ENCODE measurements at regions not wholly inside any gene's neighbourhood (a gene's known extent, or its start where the extent isn't known, plus 50 kb on each side); places are given as distances from the start of the nearest gene placed in this dataset.

- Histone ChIP-seq H3K27ac (no peak overlapping the region), H3K9me3 (ENCODE audit: low read depth, low read length) (no peaks in the 10 kb centered on the region), H3K36me3 (ENCODE audit: insufficient read depth, low read length) (no peaks in the 10 kb centered on the region), H3K9ac (ENCODE audit: insufficient read length) (no peak overlapping the region), H3K4me3 (no peak overlapping the region)
- DNase-seq (ENCODE audit: low read depth, low spot score) = no peak
- TF ChIP-seq POLR2AphosphoS5 (IDR thresholded peaks at IDR 0.05; ENCODE audit: borderline replicate concordance, low read depth, low read length) (no peak), FOXP2 (optimal IDR thresholded peaks at IDR 0.05; ENCODE audit: control extremely low read depth, extremely low read length, insufficient read depth) (no peak), EZH2 (IDR thresholded peaks at IDR 0.05) (no peak)
Measured at GRCh38 chr11:15412054-15412453, 297.3 kb downstream of the INSC start.

DNA sequence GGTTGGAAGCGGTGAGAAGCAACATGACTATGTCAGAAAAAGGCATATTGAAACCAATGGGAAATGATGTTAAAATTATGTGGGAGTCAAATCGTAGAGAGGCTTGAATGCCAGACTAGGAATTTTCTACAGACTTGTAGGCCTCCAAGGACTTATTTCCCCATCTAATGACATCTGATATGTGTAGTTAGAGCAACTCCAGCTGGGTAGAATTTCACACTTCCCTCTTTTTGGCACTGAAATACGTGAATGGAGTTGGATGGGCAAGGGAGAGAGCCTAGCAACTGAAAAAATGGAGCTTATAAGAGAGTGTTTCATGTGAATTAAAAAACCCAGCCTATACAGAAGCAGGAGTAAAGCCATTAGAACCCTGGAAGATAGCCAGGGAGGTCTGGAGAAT lies 304.2 kb downstream of the INSC start:
- Histone ChIP-seq H3K9ac (ENCODE audit: insufficient read length) (no peak overlapping the region), H3K36me3 (ENCODE audit: insufficient read depth, low read length) (no peaks in the 10 kb centered on the region), H3K27ac (no peak overlapping the region), H3K4me3 (no peak overlapping the region), H3K9me3 (ENCODE audit: low read depth, low read length) (no peaks in the 10 kb centered on the region)
- DNase-seq (ENCODE audit: low read depth, low spot score) = no peak
- no peak for TF ChIP-seq EZH2 (IDR thresholded peaks at IDR 0.05)
- no peak for TF ChIP-seq POLR2AphosphoS5 (IDR thresholded peaks at IDR 0.05; ENCODE audit: borderline replicate concordance, low read depth, low read length)

DNA sequence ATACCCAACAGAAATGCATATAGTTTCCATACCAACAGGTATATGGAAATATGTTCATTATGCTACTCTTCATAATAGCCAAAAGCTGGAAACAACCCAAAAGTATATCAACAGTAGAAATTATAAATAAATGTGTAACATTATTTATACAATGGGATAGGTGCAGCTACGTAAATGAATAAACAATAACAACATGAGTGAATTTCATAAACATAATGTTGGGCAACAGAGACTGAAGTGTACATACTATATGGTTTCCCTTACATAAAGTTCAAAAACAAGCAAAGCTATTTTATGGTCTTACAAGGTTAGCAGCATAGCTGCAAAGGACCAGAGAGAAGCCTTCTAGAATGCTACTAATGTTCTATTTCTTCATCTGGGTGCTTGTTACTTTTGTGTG lies 305.0 kb downstream of the INSC start:
- TF ChIP-seq FOXP2 (optimal IDR thresholded peaks at IDR 0.05; ENCODE audit: control extremely low read depth, extremely low read length, insufficient read depth) (no peak), EZH2 (IDR thresholded peaks at IDR 0.05) (no peak), POLR2AphosphoS5 (IDR thresholded peaks at IDR 0.05; ENCODE audit: borderline replicate concordance, low read depth, low read length) (no peak)
- Histone ChIP-seq H3K9ac (ENCODE audit: insufficient read length) (no peak overlapping the region), H3K36me3 (ENCODE audit: insufficient read depth, low read length) (no peaks in the 10 kb centered on the region), H3K27ac (no peak overlapping the region), H3K9me3 (ENCODE audit: low read depth, low read length) (no peaks in the 10 kb centered on the region), H3K4me3 (no peak overlapping the region)
- no peak for DNase-seq (ENCODE audit: low read depth, low spot score)

DNA sequence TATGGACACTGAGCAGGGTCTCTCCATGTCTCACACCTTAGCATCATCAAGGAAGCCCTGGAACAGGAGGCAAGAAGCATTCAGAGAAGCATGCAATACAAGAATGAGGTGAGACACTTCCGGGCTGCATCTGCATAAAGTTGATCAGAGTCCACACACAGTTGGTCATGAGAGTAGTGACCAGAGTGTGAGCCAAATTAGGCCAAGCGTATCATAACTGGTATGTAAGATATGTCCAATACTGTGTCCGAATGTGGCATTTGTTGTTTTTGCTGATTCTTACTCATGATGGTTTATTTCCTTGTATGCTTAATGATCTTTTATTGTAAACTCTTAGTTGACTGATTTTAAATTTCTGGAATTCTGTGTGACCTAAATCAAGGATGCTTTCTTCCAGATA lies 315.7 kb downstream of the INSC start:
- no peak for DNase-seq (ENCODE audit: low read depth, low spot score)
- H3K9ac ChIP-seq (ENCODE audit: insufficient read length) = no peak overlapping the region
- H3K9me3 ChIP-seq (ENCODE audit: low read depth, low read length) = no peaks in the 10 kb centered on the region
- no peak overlapping the region for H3K4me3 ChIP-seq
- TF ChIP-seq FOXP2 (optimal IDR thresholded peaks at IDR 0.05; ENCODE audit: control extremely low read depth, extremely low read length, insufficient read depth) (no peak), EZH2 (IDR thresholded peaks at IDR 0.05) (no peak), POLR2AphosphoS5 (IDR thresholded peaks at IDR 0.05; ENCODE audit: borderline replicate concordance, low read depth, low read length) (no peak)
- no peak overlapping the region for H3K27ac ChIP-seq
- no peaks in the 10 kb centered on the region for H3K36me3 ChIP-seq (ENCODE audit: insufficient read depth, low read length)

DNA sequence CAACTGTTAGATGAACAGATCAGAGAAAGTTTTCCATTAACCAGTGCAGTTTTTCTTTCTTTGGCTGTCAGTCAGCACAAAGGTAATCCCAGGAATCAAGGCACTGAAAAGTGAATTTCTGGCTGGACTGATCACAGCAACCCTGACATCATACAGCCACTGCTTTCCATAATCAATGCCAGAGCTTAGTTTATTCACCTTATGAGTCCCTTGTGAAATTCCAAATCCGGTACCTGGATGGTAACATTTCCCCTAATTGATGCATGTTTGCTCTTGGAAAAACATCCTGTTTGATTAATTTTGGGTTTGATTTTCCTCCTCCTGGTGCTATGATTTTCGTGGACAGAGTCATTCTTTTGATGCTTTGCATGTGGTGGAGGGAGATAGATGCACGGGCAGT lies 319.8 kb downstream of the INSC start:
- no peak for DNase-seq (ENCODE audit: low read depth, low spot score)
- no peak overlapping the region for H3K27ac ChIP-seq
- no peak for TF ChIP-seq EZH2 (IDR thresholded peaks at IDR 0.05)
- no peak for TF ChIP-seq FOXP2 (optimal IDR thresholded peaks at IDR 0.05; ENCODE audit: control extremely low read depth, extremely low read length, insufficient read depth)
- TF ChIP-seq POLR2AphosphoS5 (IDR thresholded peaks at IDR 0.05; ENCODE audit: borderline replicate concordance, low read depth, low read length) = no peak
- no peak overlapping the region for H3K9ac ChIP-seq (ENCODE audit: insufficient read length)
- no peak overlapping the region for H3K4me3 ChIP-seq
- H3K9me3 ChIP-seq (ENCODE audit: low read depth, low read length) = no peaks in the 10 kb centered on the region
- H3K36me3 ChIP-seq (ENCODE audit: insufficient read depth, low read length) = no peaks in the 10 kb centered on the region

GRCh38 chr11:15446315-15446714 lies 331.6 kb downstream of the INSC start:
- no peak overlapping the region for H3K9ac ChIP-seq (ENCODE audit: insufficient read length)
- TF ChIP-seq FOXP2 (optimal IDR thresholded peaks at IDR 0.05; ENCODE audit: control extremely low read depth, extremely low read length, insufficient read depth) = no peak
- no peak for TF ChIP-seq EZH2 (IDR thresholded peaks at IDR 0.05)
- no peak for TF ChIP-seq POLR2AphosphoS5 (IDR thresholded peaks at IDR 0.05; ENCODE audit: borderline replicate concordance, low read depth, low read length)

GRCh38 chr11:15446929-15447328 lies 332.2 kb downstream of the INSC start:
- H3K27ac ChIP-seq = no peak overlapping the region
- TF ChIP-seq POLR2AphosphoS5 (IDR thresholded peaks at IDR 0.05; ENCODE audit: borderline replicate concordance, low read depth, low read length) (no peak), EZH2 (IDR thresholded peaks at IDR 0.05) (no peak), FOXP2 (optimal IDR thresholded peaks at IDR 0.05; ENCODE audit: control extremely low read depth, extremely low read length, insufficient read depth) (no peak)
- DNase-seq (ENCODE audit: low read depth, low spot score) = no peak
- H3K9ac ChIP-seq (ENCODE audit: insufficient read length) = no peak overlapping the region
- no peaks in the 10 kb centered on the region; the same call in 1 of the 2 replicates for H3K9me3 ChIP-seq (ENCODE audit: low read depth, low read length)
- no peak overlapping the region for H3K4me3 ChIP-seq
- H3K36me3 ChIP-seq (ENCODE audit: insufficient read depth, low read length) = no peaks in the 10 kb centered on the region

More at GRCh38 chr11:15446315-15446714, 331.6 kb downstream of the INSC start:
- Histone ChIP-seq H3K36me3 (ENCODE audit: insufficient read depth, low read length) (no peaks in the 10 kb centered on the region), H3K4me3 (no peak overlapping the region), H3K27ac (no peak overlapping the region), H3K9me3 (ENCODE audit: low read depth, low read length) (no peaks in the 10 kb centered on the region; the same call in 1 of the 2 replicates)
- DNase-seq (ENCODE audit: low read depth, low spot score) = no peak

DNA sequence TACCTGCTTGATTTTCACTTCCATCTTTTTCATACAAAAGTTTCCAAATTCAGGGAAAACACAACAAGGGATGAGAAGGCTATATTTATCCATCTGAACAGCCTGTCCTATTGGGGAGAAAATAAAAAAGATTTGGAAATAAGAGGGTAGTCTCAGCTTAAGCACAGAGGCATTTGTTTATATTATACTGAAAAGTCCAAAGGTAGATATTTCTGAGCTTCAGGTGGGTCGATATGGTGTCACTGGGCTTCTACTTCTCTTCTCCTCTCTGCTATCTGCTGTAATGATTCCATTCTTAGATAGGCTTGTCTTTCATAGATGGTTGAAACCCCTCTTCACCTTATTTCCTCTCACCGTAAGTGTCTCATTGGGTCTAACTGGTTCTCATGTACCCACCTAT lies 337.0 kb downstream of the INSC start:
- DNase-seq (ENCODE audit: low read depth, low spot score) = no peak

GRCh38 chr11:15453211-15453765 lies 338.6 kb downstream of the INSC start:
- no peak overlapping the region for H3K9ac ChIP-seq (ENCODE audit: insufficient read length)
- no peak overlapping the region for H3K4me3 ChIP-seq
- no peak for DNase-seq (ENCODE audit: low read depth, low spot score)
- H3K9me3 ChIP-seq (ENCODE audit: low read depth, low read length) = no peaks in the 10 kb centered on the region; the same call in 1 of the 2 replicates
- no peak for TF ChIP-seq POLR2AphosphoS5 (IDR thresholded peaks at IDR 0.05; ENCODE audit: borderline replicate concordance, low read depth, low read length)
- no peak for TF ChIP-seq FOXP2 (optimal IDR thresholded peaks at IDR 0.05; ENCODE audit: control extremely low read depth, extremely low read length, insufficient read depth)
- TF ChIP-seq EZH2 (IDR thresholded peaks at IDR 0.05) = no peak
- H3K36me3 ChIP-seq (ENCODE audit: insufficient read depth, low read length) = no peaks in the 10 kb centered on the region
- H3K27ac ChIP-seq = no peak overlapping the region

More for the DNA sequence above, 337.0 kb downstream of the INSC start:
- no peaks in the 10 kb centered on the region for H3K36me3 ChIP-seq (ENCODE audit: insufficient read depth, low read length)
- H3K4me3 ChIP-seq = no peak overlapping the region
- no peaks in the 10 kb centered on the region; the same call in 1 of the 2 replicates for H3K9me3 ChIP-seq (ENCODE audit: low read depth, low read length)
- H3K27ac ChIP-seq = no peak overlapping the region
- H3K9ac ChIP-seq (ENCODE audit: insufficient read length) = no peak overlapping the region
- no peak for TF ChIP-seq EZH2 (IDR thresholded peaks at IDR 0.05)
- no peak for TF ChIP-seq POLR2AphosphoS5 (IDR thresholded peaks at IDR 0.05; ENCODE audit: borderline replicate concordance, low read depth, low read length)
- no peak for TF ChIP-seq FOXP2 (optimal IDR thresholded peaks at IDR 0.05; ENCODE audit: control extremely low read depth, extremely low read length, insufficient read depth)

Data from SK-N-MC (cell line).